ENCODE measurements at regions not wholly inside any gene's neighbourhood (a gene's known extent, or its start where the extent isn't known, plus 50 kb on each side); places are given as distances from the start of the nearest gene placed in this dataset.

DNA sequence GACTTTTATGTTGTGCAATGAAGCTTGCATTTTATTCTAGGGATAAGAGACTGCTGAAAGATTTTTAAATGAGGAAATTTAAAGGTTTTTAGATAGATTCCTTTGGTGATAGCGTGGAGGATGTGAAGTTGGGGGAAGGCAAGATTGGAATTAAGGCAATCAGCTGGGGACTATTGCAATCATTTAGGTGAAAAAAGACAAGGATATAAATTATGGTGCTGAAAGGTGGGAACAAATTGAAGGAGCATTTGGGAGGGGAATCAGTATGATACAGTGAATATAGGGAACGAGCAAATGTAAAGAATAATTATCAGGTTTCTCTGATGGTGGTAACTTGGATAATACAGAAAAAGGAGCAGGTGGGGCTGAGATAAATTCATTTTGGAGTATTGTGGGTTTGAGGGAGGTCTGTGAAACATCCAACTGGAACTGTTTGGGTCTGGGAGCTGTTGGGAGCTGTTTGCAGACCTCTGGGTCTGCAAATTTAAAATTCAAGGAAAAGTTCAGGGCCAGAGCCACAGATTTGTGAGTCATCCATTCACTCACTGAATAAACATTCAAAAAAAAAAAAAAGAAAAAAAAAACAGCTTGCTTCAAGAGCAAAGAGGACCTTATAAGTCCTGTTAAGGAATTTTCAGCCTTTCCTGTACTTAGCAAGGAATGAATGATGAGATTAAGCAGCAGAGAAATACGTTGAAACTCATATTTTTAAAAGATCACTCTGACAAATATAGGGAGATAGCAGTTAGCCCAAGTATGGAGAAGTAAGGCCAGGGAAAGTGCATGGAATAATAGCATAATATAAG lies 257.5 kb upstream of the FN1 start (continued):
- TF ChIP-seq, protein P1, sequence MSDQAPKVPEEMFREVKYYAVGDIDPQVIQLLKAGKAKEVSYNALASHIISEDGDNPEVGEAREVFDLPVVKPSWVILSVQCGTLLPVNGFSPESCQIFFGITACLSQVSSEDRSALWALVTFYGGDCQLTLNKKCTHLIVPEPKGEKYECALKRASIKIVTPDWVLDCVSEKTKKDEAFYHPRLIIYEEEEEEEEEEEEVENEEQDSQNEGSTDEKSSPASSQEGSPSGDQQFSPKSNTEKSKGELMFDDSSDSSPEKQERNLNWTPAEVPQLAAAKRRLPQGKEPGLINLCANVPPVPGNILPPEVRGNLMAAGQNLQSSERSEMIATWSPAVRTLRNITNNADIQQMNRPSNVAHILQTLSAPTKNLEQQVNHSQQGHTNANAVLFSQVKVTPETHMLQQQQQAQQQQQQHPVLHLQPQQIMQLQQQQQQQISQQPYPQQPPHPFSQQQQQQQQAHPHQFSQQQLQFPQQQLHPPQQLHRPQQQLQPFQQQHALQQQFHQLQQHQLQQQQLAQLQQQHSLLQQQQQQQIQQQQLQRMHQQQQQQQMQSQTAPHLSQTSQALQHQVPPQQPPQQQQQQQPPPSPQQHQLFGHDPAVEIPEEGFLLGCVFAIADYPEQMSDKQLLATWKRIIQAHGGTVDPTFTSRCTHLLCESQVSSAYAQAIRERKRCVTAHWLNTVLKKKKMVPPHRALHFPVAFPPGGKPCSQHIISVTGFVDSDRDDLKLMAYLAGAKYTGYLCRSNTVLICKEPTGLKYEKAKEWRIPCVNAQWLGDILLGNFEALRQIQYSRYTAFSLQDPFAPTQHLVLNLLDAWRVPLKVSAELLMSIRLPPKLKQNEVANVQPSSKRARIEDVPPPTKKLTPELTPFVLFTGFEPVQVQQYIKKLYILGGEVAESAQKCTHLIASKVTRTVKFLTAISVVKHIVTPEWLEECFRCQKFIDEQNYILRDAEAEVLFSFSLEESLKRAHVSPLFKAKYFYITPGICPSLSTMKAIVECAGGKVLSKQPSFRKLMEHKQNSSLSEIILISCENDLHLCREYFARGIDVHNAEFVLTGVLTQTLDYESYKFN (CRISPR knock-in tag; conservative IDR thresholded peaks at IDR 0.05): peak; percentile 86
- TF ChIP-seq ZNF335 (CRISPR knock-in tag; IDR thresholded peaks at IDR 0.05) (peak; percentile 25; the same call in 1 of the 2 replicates), ZBTB7B (CRISPR knock-in tag; IDR thresholded peaks at IDR 0.05) (peak; percentile 57), ZNF749 (CRISPR knock-in tag; IDR thresholded peaks at IDR 0.05; ENCODE audit: borderline replicate concordance) (no peak), SMC3 (IDR thresholded peaks at IDR 0.05; ENCODE audit: low read length) (0 out of 2 replicates have a peak, but pooled peaks have one; percentile 7), CBFB (CRISPR knock-in tag; IDR thresholded peaks at IDR 0.05) (no peak), ATF1 (CRISPR knock-in tag; IDR thresholded peaks at IDR 0.05) (peak; percentile 24; the same call in 1 of the 2 replicates), HMG20A (CRISPR knock-in tag; IDR thresholded peaks at IDR 0.05; ENCODE audit: borderline replicate concordance) (peak; percentile 2; the same call in 1 of the 2 replicates), ZNF225 (CRISPR knock-in tag; IDR thresholded peaks at IDR 0.05) (no peak), FOXJ3 (CRISPR knock-in tag; IDR thresholded peaks at IDR 0.05; ENCODE audit: borderline replicate concordance) (peak; percentile 85; the same call in 1 of the 2 replicates), KMT2B (CRISPR knock-in tag; IDR thresholded peaks at IDR 0.05) (no peak), SIX1 (CRISPR knock-in tag; IDR thresholded peaks at IDR 0.05; ENCODE audit: borderline replicate concordance) (no peak), KDM6A (CRISPR knock-in tag; IDR thresholded peaks at IDR 0.05; ENCODE audit: low read depth) (0 out of 2 replicates have a peak, but pooled peaks have one; percentile 38), ATF7 (IDR thresholded peaks at IDR 0.05) (no peak), ATF7 (CRISPR knock-in tag; IDR thresholded peaks at IDR 0.05) (no peak), ZNF383 (CRISPR knock-in tag; IDR thresholded peaks at IDR 0.05; ENCODE audit: borderline replicate concordance) (no peak)
- TF ChIP-seq, protein P2, sequence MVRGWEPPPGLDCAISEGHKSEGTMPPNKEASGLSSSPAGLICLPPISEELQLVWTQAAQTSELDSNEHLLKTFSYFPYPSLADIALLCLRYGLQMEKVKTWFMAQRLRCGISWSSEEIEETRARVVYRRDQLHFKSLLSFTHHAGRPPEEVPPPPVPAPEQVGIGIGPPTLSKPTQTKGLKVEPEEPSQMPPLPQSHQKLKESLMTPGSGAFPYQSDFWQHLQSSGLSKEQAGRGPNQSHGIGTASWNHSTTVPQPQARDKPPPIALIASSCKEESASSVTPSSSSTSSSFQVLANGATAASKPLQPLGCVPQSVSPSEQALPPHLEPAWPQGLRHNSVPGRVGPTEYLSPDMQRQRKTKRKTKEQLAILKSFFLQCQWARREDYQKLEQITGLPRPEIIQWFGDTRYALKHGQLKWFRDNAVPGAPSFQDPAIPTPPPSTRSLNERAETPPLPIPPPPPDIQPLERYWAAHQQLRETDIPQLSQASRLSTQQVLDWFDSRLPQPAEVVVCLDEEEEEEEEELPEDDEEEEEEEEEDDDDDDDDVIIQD (CRISPR knock-in tag; IDR thresholded peaks at IDR 0.05; ENCODE audit: low read depth): peak; percentile 81
- TF ChIP-seq, protein P3, sequence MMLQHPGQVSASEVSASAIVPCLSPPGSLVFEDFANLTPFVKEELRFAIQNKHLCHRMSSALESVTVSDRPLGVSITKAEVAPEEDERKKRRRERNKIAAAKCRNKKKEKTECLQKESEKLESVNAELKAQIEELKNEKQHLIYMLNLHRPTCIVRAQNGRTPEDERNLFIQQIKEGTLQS (CRISPR knock-in tag; IDR thresholded peaks at IDR 0.05): peak; percentile 67
- TF ChIP-seq, protein P4, sequence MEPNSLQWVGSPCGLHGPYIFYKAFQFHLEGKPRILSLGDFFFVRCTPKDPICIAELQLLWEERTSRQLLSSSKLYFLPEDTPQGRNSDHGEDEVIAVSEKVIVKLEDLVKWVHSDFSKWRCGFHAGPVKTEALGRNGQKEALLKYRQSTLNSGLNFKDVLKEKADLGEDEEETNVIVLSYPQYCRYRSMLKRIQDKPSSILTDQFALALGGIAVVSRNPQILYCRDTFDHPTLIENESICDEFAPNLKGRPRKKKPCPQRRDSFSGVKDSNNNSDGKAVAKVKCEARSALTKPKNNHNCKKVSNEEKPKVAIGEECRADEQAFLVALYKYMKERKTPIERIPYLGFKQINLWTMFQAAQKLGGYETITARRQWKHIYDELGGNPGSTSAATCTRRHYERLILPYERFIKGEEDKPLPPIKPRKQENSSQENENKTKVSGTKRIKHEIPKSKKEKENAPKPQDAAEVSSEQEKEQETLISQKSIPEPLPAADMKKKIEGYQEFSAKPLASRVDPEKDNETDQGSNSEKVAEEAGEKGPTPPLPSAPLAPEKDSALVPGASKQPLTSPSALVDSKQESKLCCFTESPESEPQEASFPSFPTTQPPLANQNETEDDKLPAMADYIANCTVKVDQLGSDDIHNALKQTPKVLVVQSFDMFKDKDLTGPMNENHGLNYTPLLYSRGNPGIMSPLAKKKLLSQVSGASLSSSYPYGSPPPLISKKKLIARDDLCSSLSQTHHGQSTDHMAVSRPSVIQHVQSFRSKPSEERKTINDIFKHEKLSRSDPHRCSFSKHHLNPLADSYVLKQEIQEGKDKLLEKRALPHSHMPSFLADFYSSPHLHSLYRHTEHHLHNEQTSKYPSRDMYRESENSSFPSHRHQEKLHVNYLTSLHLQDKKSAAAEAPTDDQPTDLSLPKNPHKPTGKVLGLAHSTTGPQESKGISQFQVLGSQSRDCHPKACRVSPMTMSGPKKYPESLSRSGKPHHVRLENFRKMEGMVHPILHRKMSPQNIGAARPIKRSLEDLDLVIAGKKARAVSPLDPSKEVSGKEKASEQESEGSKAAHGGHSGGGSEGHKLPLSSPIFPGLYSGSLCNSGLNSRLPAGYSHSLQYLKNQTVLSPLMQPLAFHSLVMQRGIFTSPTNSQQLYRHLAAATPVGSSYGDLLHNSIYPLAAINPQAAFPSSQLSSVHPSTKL (CRISPR knock-in tag; IDR thresholded peaks at IDR 0.05): peak; percentile 85
- TF ChIP-seq, protein P5, sequence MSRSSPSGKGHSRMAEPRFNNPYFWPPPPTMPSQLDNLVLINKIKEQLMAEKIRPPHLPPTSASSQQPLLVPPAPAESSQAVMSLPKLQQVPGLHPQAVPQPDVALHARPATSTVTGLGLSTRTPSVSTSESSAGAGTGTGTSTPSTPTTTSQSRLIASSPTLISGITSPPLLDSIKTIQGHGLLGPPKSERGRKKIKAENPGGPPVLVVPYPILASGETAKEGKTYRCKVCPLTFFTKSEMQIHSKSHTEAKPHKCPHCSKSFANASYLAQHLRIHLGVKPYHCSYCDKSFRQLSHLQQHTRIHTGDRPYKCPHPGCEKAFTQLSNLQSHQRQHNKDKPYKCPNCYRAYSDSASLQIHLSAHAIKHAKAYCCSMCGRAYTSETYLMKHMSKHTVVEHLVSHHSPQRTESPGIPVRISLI (CRISPR knock-in tag; IDR thresholded peaks at IDR 0.05; ENCODE audit: borderline replicate concordance): peak; percentile 99

All from HepG2 (cell line).